ENCODE measurements at regions not wholly inside any gene's neighbourhood (a gene's known extent, or its start where the extent isn't known, plus 50 kb on each side); places are given as distances from the start of the nearest gene placed in this dataset.
A peak's percentile ranks its signal among the peaks of the same experiment; 100 is the strongest.

DNA sequence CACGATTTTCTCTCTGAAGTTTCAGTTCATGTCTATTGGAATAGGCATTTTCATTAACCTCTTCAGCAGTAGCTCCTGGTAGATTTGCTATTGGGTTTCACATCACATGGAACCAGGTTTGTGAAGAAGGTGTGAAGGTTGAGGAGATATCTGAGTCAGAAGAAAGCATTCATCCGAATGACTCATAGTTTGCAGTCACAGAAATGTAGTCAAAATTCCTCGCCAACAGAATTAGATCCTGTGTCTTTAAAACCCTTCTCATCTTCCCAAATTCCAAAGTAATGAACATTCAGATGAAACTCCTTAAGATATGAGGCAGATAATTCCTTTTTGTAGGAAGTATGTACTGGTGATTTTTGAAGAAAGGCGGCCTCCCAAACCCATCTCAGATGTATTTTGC lies 125.0 kb upstream of the LARGE1 start:
- no peak for DNase-seq (ENCODE audit: low read depth, low spot score)

- peak; percentile 67 for DNase-seq (ENCODE audit: low read depth, low spot score)
These were observed 135.4 kb upstream of the LARGE1 start for GRCh38 chr22:34055525-34056200.

DNA sequence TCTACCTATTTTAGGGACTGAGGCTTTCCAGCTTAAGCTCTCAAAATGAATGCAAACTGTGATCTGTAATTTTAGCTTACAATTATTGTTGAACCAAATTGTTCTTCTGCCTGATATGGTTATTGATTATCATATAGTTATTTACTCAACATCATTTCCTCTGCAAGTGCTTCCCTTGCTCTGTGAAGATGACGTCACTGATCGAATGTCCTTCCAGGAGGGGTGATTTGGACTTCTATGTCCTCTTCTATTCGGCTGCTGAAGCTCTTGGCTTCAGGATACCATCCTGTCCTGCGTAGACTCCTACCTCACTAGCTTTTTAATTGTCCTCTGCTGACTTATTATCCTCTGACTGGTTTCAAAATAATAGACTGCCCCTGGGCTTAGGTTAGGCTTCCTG lies 137.4 kb upstream of the LARGE1 start:
- DNase-seq (ENCODE audit: low read depth, low spot score), result no peak

GRCh38 chr22:34064696-34065095 lies 144.4 kb upstream of the LARGE1 start:
- no peak for DNase-seq (ENCODE audit: low read depth, low spot score)

GRCh38 chr22:34067031-34067430 lies 146.8 kb upstream of the LARGE1 start:
- DNase-seq (ENCODE audit: low read depth, low spot score), result no peak

DNA sequence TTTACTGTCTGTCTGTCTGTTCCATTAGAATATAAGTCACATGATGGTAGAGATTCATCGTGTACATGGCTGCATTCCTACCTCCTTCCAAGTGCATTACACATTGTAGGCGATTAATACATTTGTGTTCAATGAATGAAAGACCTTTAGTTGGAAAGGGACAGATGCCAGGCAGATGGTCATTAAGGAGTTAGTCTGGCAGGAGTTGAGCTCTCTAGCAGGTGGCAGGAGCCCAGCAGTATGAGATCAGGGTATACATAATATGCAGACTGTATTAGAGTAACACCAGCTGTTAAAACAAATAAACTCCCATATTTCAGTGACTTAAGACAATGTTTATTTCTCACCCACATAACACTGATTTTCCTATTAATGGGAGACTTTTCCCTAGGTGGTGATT lies 147.7 kb upstream of the LARGE1 start:
- DNase-seq (ENCODE audit: low read depth, low spot score), result no peak

DNA sequence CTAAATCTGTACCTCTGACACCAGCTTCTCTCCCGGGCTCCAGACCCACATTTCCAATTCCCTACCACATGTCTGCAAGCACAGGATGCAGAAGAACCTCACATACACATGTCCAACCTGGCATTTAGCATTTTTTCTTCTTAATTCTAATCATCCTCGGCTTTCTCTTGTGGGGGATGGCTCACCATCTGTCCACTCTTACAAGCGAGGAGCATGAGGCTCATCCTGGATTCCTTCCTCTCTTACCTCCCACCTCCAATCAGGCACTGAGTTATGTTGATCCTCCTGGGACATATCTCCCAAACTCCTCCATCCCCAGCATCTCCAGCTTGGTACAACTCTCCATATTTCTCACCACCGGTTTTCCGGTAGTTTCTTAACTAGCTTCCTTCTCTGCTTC lies 149.8 kb upstream of the LARGE1 start:
- DNase-seq (ENCODE audit: low read depth, low spot score), result no peak

GRCh38 chr22:34070531-34070930 lies 150.3 kb upstream of the LARGE1 start:
- DNase-seq (ENCODE audit: low read depth, low spot score), result no peak

- no peak for DNase-seq (ENCODE audit: low read depth, low spot score)
These were observed 152.3 kb upstream of the LARGE1 start for GRCh38 chr22:34072585-34072984.

DNA sequence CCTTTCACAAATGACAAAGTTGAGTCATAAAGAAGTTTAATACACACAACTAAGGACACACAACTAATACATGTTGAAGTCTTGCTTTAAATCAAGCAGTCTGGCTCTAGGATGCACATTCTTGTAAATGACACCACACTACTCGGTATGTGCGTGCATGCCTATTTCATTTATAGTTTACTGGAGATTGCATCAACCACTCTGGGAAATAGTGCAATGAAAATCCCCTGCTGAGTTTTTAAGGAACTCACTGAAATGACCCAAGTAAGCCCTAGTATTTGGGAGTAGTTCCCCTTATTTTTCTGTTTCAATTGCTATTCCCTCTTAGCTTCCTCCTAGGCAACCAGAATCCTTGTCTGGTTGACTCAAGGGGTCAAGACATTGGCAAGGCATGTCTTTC lies 160.2 kb upstream of the LARGE1 start:
- DNase-seq (ENCODE audit: low read depth, low spot score), result no peak

DNA sequence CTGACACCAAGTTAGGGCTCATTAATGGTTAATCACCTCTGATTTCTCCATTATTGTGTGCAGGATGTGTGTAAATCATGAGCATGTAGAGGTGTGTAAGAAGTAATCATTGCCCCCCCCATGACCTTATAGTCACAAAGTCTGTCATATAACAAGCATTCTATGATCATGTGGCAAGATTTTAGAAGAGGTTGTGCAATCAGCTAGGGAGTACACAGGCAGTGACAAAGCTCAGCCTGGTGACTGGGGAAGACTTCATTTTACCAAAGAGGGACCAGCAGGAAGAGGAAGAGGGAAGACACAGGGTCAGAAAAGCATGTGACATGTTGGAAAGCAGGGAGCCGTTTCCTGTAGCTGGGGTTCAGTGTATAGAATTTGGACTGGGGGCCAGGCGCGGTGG lies 176.5 kb upstream of the LARGE1 start:
- no peak for DNase-seq (ENCODE audit: low read depth, low spot score)

GRCh38 chr22:34099278-34099677 lies 179.0 kb upstream of the LARGE1 start:
- DNase-seq (ENCODE audit: low read depth, low spot score), result no peak

DNA sequence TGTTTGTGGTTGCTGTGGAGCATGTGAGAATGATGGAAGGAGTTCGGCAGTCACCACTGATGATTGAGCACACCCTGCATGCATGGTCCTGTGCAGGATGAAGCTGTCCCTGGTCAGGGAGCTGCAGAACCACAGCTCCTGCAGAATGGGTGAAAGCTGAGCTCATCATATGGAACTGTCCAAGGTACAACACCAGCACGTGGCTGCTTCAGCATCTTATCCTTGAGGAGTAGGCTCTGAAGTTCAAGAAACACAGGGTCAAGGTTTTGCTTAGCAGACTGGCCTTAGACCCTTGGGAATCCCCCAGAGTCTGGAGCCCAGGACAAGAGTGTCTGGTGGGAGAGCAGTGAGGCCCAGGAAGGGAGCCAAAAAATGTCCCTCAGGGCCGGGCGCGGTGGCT lies 182.4 kb upstream of the LARGE1 start:
- peak; percentile 14 for DNase-seq (ENCODE audit: low read depth, low spot score)

GRCh38 chr22:34105461-34106062 lies 185.3 kb upstream of the LARGE1 start:
- peak; percentile 71 for DNase-seq (ENCODE audit: low read depth, low spot score)

DNA sequence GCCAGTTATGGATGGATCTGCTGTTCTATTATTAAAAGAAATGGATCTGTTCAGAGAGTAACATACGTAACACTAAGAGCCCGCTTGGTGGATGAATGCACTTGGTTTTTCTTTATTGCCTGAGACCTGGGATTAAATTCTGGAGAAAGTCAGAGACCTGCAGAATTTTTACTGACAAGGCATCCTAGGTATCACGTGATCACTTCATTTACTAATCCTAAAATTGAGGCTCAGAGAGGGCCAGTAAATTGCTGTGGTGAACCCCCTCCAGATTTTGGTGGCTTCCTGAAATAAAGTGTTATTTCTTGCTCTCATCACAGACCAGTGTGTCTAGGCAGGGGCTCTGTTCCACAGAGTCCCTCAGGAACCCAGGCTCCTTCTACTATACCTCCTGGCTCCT lies 187.9 kb upstream of the LARGE1 start:
- DNase-seq (ENCODE audit: low read depth, low spot score), result no peak

- DNase-seq (ENCODE audit: low read depth, low spot score), result peak; percentile 30
These were observed 191.0 kb upstream of the LARGE1 start for GRCh38 chr22:34111210-34111824.

- no peak for DNase-seq (ENCODE audit: low read depth, low spot score)
These were observed 193.1 kb upstream of the LARGE1 start for GRCh38 chr22:34113381-34113780.

DNA sequence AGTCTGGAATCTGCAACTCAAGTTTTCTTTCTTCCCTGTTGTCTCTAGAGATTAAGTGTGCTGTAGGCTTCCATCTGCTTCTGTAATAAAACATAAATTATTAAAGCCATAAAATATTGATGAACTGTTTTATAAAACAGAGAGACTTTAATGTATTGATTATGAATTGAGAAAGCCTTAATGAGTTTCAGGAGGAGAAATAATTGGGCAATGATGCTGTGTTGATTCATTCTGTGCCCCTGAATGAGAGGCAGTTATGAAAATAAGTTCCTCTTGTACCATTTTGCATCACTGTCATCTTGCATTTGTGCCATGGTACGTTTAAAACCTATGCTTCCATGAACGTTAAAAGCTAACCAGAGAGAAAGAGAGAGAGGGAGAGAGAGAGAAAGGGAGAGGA lies 194.1 kb upstream of the LARGE1 start:
- no peak for DNase-seq (ENCODE audit: low read depth, low spot score)

GRCh38 chr22:34115722-34116121 lies 195.4 kb upstream of the LARGE1 start:
- no peak for DNase-seq (ENCODE audit: low read depth, low spot score)

GRCh38 chr22:34116126-34116525 lies 195.8 kb upstream of the LARGE1 start:
- no peak for DNase-seq (ENCODE audit: low read depth, low spot score)

DNA sequence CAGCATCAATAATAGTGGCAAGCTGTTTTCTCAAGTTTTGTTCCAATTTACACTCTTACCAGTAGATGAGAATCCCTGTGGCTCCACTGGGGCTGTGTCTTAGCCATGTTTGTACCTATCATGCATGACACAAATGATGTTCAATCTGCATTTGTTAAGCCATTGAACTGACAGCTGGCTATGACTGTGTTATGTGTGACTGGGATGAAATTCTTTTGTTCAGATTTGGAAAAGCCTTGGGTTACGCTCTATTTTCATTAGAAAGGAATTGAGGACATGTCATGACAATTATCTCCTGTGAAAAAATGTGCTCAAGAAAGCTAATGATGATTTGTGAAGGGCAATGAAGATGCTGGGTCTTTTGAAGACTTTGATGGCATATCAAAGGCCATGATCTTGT lies 201.8 kb upstream of the LARGE1 start:
- no peak for DNase-seq (ENCODE audit: low read depth, low spot score)

DNA sequence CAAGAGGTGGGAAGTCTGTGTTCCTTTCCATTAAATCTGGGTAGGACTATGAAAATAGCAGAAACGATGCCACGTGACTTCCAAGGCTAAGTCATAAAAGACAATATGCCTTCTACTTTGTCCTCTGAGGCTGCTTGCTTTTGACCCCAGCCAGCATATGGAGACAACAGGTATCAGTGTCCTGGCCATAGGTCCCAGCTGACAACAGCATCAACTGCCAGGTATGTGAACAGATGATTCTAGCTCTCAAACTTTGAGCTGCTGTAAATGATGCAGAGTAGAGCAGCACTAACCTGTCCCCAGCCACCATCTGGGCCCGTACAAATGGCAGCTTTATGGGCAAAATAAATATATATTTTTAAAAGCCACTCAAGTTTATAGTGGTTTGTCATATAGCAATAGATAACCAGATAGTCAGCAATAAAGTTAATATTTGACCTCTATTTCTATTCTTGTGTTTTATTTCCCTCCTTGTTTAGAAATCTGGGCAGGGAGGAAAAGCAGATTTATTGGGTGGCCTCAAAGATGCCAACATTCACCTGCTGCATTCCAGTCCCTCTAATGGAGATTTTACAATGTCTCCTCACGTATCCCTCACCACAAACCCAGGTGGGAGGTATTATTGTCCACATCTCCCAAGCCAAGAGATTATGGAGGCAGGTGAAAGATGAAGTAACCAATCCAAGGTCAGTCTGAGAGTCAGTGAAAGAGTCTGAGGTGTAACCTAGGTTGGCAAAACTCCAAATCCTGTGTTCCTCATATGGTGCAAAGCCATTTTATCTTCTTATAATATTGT lies 209.6 kb upstream of the LARGE1 start:
- DNase-seq (ENCODE audit: low read depth, low spot score), result no peak

DNA sequence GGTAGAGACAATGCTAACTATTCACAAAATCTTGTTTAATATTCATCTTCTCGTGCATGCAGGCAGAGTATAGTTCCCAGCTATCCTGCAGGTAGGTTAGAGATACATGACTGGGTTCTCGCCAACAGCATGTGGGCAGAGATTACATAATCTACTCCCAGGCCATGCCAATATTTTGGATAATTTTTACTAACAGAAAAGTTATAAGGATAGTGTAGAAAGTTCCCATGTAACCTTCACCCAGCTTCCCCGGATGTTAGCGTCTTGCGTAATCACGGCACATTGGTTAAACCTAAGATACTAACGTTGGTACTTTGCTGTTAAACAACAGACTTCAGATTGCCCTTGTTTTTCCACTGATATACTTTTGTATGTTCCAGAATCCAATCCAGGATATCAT lies 215.5 kb upstream of the LARGE1 start:
- no peak for DNase-seq (ENCODE audit: low read depth, low spot score)
